ENCODE measurements at regions not wholly inside any gene's neighbourhood (a gene's known extent, or its start where the extent isn't known, plus 50 kb on each side); places are given as distances from the start of the nearest gene placed in this dataset.
"Not testable (repeated sequence)": the region's sequence is repeated elsewhere in the genome, so short reads cannot be mapped to it uniquely, and the experiment has no call there.

- H3K36me3 ChIP-seq (ENCODE audit: insufficient read depth); H3K4me1 ChIP-seq (ENCODE audit: insufficient read depth); H3K79me2 ChIP-seq (replicated peaks; ENCODE audit: insufficient read depth); DNase-seq (ENCODE audit: low spot score); H2AFZ ChIP-seq; H3K27ac Mint-ChIP-seq; H3F3A ChIP-seq (replicated peaks; ENCODE audit: low read depth); H3K9me2 ChIP-seq (ENCODE audit: insufficient read depth); H3K4me2 ChIP-seq; H3K4me3 ChIP-seq; H3K4me3 Mint-ChIP-seq; ATAC-seq; H3K27me3 Mint-ChIP-seq (ENCODE audit: insufficient read depth, low read depth, poor library complexity); H3K27me3 ChIP-seq (ENCODE audit: insufficient read depth); H3K9me3 Mint-ChIP-seq; H4K20me1 ChIP-seq (replicated peaks; ENCODE audit: insufficient read depth); H3K27ac ChIP-seq (ENCODE audit: low read depth); H3K36me3 Mint-ChIP-seq (ENCODE audit: low read depth); H3K4me1 Mint-ChIP-seq: not testable (repeated sequence)
Observed at GRCh38 chr16:52104993-52105392, 441.9 kb downstream of the TOX3 start.

- no peaks in the 10 kb centered on the region for H3K36me3 Mint-ChIP-seq (ENCODE audit: low read depth)
- no peak for ATAC-seq
- no peak overlapping the region for H3K27ac ChIP-seq (ENCODE audit: low read depth)
- TF ChIP-seq CREB1 (CRISPR knock-in tag; IDR thresholded peaks at IDR 0.05; ENCODE audit: low read depth) (no peak), CTCF (conservative IDR thresholded peaks at IDR 0.05; ENCODE audit: low read depth in 2 of 2) (no peak), POLR2AphosphoS5 (IDR thresholded peaks at IDR 0.05; ENCODE audit: low read depth) (no peak), ZNF331 (CRISPR knock-in tag; IDR thresholded peaks at IDR 0.05; ENCODE audit: low read depth) (no peak), EZH2 (IDR thresholded peaks at IDR 0.05; ENCODE audit: low read depth, unreplicated experiment) (no peak), ZNF462 (CRISPR knock-in tag; IDR thresholded peaks at IDR 0.05) (no peak), NANOG (IDR thresholded peaks at IDR 0.05; ENCODE audit: borderline replicate concordance) (no peak), EZH2phosphoT487 (IDR thresholded peaks at IDR 0.05; ENCODE audit: unreplicated experiment) (no peak), STAT1 (IDR thresholded peaks at IDR 0.05; ENCODE audit: unreplicated experiment) (no peak), REST (IDR thresholded peaks at IDR 0.05; ENCODE audit: unreplicated experiment) (no peak), ETS1 (IDR thresholded peaks at IDR 0.05) (no peak)
Observed at GRCh38 chr16:52103791-52104190, 443.2 kb downstream of the TOX3 start.

More at GRCh38 chr16:52103791-52104190, 443.2 kb downstream of the TOX3 start:
- Mint-ChIP-seq H3K4me3 (no peak overlapping the region), H3K27ac (no peak overlapping the region), H3K4me1 (peaks cover 5% of the 10 kb centered on the region; the same call in 1 of the 3 replicates), H3K9me3 (no peaks in the 10 kb centered on the region), H3K27me3 (ENCODE audit: insufficient read depth, low read depth, poor library complexity) (no peaks in the 10 kb centered on the region)
- Histone ChIP-seq H3K27me3 (ENCODE audit: insufficient read depth) (no peaks in the 10 kb centered on the region), H3K79me2 (replicated peaks; ENCODE audit: insufficient read depth) (no peaks in the 10 kb centered on the region), H3K36me3 (ENCODE audit: insufficient read depth) (no peaks in the 10 kb centered on the region), H2AFZ (no peak overlapping the region), H3K4me3 (no peak overlapping the region), H4K20me1 (replicated peaks; ENCODE audit: insufficient read depth) (no peaks in the 10 kb centered on the region), H3K9me2 (ENCODE audit: insufficient read depth) (no peaks in the 10 kb centered on the region), H3K4me2 (no peak overlapping the region), H3K4me1 (ENCODE audit: insufficient read depth) (no peaks in the 10 kb centered on the region), H3F3A (replicated peaks; ENCODE audit: low read depth) (no peaks in the 10 kb centered on the region)
- no peak for DNase-seq (ENCODE audit: low spot score)
